Activated CD8-positive, alpha-beta T cell treated with anti-CD3 and anti-CD28 coated beads for 36 hours (primary cell): ENCODE measurements at regions not wholly inside any gene's neighbourhood (a gene's known extent, or its start where the extent isn't known, plus 50 kb on each side); places are given as distances from the start of the nearest gene placed in this dataset.

Experiments used
- ATAC-seq: fragments of 200-7000 bp; cut with Tn5 transposase; one replicate; pipeline ENCODE4 v1.10.0; 2021; ENCODE audit warnings: mild to moderate bottlenecking, moderate library complexity
- CTCF ChIA-PET: fragments of 350-600 bp; sonication (Branson Sonifier 250); formaldehyde crosslinking; loops from one replicate; lab custom pipeline; 2021; ENCODE audit warnings: antibody characterized with exemption; lab: Charles Lee
- POLR2A ChIA-PET: fragments of 350-600 bp; sonication (Branson Sonifier 250); formaldehyde crosslinking; loops from one replicate; lab custom pipeline; 2021; ENCODE audit warnings: antibody characterized with exemption; lab: Charles Lee
- DNase-seq: peaks from one replicate; pipeline ENCODE4 v3.0.0-alpha.2; 2020
- H3K27ac Mint-ChIP-seq: one replicate; pipeline ENCODE4 v1.8.0; 2021; ENCODE audit warnings: mild to moderate bottlenecking, mixed read lengths
- H3K27me3 Mint-ChIP-seq: one replicate; pipeline ENCODE4 v1.8.0; 2021; ENCODE audit warnings: mixed read lengths
- H3K36me3 Mint-ChIP-seq: one replicate; pipeline ENCODE4 v1.8.0; 2021; ENCODE audit warnings: low read depth, mixed read lengths
- H3K4me1 Mint-ChIP-seq: one replicate; pipeline ENCODE4 v1.8.0; 2021; ENCODE audit warnings: low read depth, mixed read lengths
- H3K4me3 Mint-ChIP-seq: one replicate; pipeline ENCODE4 v1.8.0; 2021; ENCODE audit warnings: mild to moderate bottlenecking, moderate library complexity, mixed read lengths
- H3K9me3 Mint-ChIP-seq: one replicate; pipeline ENCODE4 v1.8.0; 2021; ENCODE audit warnings: mixed read lengths
- CTCF ChIP-seq: fragments of 200-600 bp; IDR thresholded peaks from one replicate; pipeline ENCODE4 v1.8.0; 2022; ENCODE audit warnings: antibody characterized with exemption, mild to moderate bottlenecking
- intact Hi-C: fragments of 100-400 bp; cut with micrococcal nuclease; formaldehyde crosslinking; loops from one replicate; pipeline ENCODE4 v1.10.0; 2022

GRCh38 chr9:106322706-106323245 lies 540.2 kb upstream of the ZNF462 start:
- Mint-ChIP-seq H3K36me3 (no peaks in the 10 kb centered on the region), H3K4me3 (no peak overlapping the region), H3K4me1 (no peaks in the 10 kb centered on the region), H3K9me3 (peaks cover 6% of the 10 kb centered on the region), H3K27me3 (no peaks in the 10 kb centered on the region), H3K27ac (no peak overlapping the region)
- intact Hi-C loops: no loop called here
- no peak for DNase-seq
- CTCF ChIA-PET: no interaction called here
- no peak for TF ChIP-seq CTCF
- POLR2A ChIA-PET: no interaction called here
- no peak for ATAC-seq

DNA sequence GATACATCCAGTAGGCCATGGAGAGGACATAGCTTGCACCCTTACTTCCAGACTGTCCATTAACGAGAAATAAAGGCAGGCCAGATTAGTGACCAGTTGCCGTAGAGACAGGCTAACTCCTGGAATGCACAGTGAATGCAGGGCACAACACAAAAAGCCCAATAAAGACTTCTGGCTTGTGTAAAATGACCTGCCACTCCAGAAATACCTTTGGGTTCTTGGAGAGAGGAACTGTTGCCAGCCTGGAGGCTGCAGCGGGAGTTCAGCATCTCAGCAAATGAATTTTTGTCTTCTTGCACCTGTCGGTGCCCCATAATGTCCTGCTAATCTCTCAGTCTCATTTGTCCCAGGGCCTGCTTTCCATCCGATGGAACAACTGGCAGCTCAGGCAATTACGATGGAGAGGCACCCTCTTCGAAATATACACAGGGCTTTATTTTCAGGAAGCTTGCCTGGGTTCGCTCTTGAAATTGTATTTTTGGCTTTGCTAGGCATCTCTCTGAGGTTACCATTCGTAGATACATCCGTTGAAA lies 538.8 kb upstream of the ZNF462 start:
- H3K9me3 Mint-ChIP-seq: peaks cover 6% of the 10 kb centered on the region
- no peak overlapping the region for H3K4me3 Mint-ChIP-seq
- intact Hi-C loops: no loop called here
- ChIA-PET POLR2A (no interaction called here), CTCF (no interaction called here)
- H3K27ac Mint-ChIP-seq: no peak overlapping the region
- H3K36me3 Mint-ChIP-seq: no peaks in the 10 kb centered on the region
- ATAC-seq: no peak
- H3K4me1 Mint-ChIP-seq: no peaks in the 10 kb centered on the region
- DNase-seq: no peak
- TF ChIP-seq CTCF: no peak
- H3K27me3 Mint-ChIP-seq: no peaks in the 10 kb centered on the region

- no peaks in the 10 kb centered on the region for H3K27me3 Mint-ChIP-seq
- no peaks in the 10 kb centered on the region for H3K4me1 Mint-ChIP-seq
- no peak for ATAC-seq
- H3K36me3 Mint-ChIP-seq: no peaks in the 10 kb centered on the region
- DNase-seq: no peak
- no peak for TF ChIP-seq CTCF
- intact Hi-C loops: no loop called here
- H3K27ac Mint-ChIP-seq: no peak overlapping the region
- H3K4me3 Mint-ChIP-seq: no peak overlapping the region
- POLR2A ChIA-PET: no interaction called here
- CTCF ChIA-PET: no interaction called here
- H3K9me3 Mint-ChIP-seq: peaks cover 2% of the 10 kb centered on the region
Measured at GRCh38 chr9:106324591-106325280, 538.2 kb upstream of the ZNF462 start.

DNA sequence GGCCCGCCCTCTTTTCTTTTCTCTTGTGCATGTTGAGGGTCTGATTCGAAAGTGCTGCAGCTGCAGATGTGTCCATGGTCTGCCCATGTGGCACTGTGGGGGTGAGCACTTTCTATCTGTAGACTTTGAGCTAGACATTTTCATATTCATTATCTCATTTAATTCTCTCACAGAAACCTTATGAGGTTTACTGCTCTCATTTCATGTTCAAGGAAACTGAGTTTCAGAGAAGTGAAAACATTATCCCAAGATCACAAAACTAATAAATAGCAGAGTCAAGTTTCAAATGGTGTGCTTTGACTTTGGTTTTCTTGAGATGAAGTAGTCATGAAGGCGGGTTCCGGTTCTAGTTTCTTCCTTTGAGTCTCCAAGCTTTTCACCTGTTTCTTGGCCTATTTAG lies 536.5 kb upstream of the ZNF462 start:
- ChIA-PET CTCF (no interaction called here), POLR2A (no interaction called here)
- Mint-ChIP-seq H3K9me3 (peaks cover 1% of the 10 kb centered on the region), H3K27ac (no peak overlapping the region), H3K4me3 (no peak overlapping the region), H3K36me3 (no peaks in the 10 kb centered on the region), H3K27me3 (no peaks in the 10 kb centered on the region), H3K4me1 (no peaks in the 10 kb centered on the region)
- no peak for DNase-seq
- intact Hi-C loops: no loop called here
- no peak for TF ChIP-seq CTCF
- no peak for ATAC-seq

DNA sequence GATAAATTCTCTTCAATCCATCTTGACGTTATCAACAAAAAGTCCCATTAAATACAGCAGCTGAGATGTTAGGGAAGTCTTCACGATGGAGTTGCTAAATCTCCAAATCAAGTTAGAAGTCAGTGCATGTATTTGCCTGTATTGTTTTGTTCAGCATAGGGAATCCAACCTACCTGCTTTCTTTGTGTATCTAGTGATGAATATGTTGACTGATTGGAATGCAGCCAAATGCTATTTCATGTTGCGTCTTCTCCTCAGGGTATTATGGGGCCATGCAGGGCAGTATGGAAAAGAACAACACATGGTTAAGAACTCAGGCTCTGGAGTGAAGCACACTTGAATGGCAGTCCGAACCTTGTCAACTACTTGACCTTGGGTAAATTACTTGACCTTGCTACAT lies 529.5 kb upstream of the ZNF462 start:
- Mint-ChIP-seq H3K27me3 (no peaks in the 10 kb centered on the region), H3K4me3 (no peak overlapping the region), H3K4me1 (no peaks in the 10 kb centered on the region), H3K36me3 (no peaks in the 10 kb centered on the region), H3K9me3 (peaks cover 1% of the 10 kb centered on the region), H3K27ac (no peak overlapping the region)
- ChIA-PET CTCF (no interaction called here), POLR2A (no interaction called here)
- no peak for DNase-seq
- ATAC-seq: no peak
- intact Hi-C loops: no loop called here
- TF ChIP-seq CTCF: no peak
